GM18909 (cell line): ENCODE measurements at regions not wholly inside any gene's neighbourhood (a gene's known extent, or its start where the extent isn't known, plus 50 kb on each side); places are given as distances from the start of the nearest gene placed in this dataset.

ENCODE experiments used
- ATAC-seq: cut with Tn5 transposase; IDR thresholded peaks from one replicate; pipeline ENCODE4 v1.9.1; 2021; ENCODE audit warnings: mild to moderate bottlenecking; ENCODE audit not compliant: unreplicated experiment, poor library complexity

GRCh38 chr6:148074291-148074690, 268.3 kb upstream of the SASH1 start:
- no peak for ATAC-seq

GRCh38 chr6:148074738-148075137, 267.9 kb upstream of the SASH1 start:
- ATAC-seq, result peak; percentile 51

- no peak for ATAC-seq
Observed at GRCh38 chr6:148075352-148075751, 267.3 kb upstream of the SASH1 start.

GRCh38 chr6:148076051-148076450, 266.6 kb upstream of the SASH1 start:
- ATAC-seq, result no peak

GRCh38 chr6:148080315-148080714, 262.3 kb upstream of the SASH1 start:
- ATAC-seq, result no peak

- ATAC-seq, result no peak
Observed at GRCh38 chr6:148081076-148081475, 261.6 kb upstream of the SASH1 start.

DNA sequence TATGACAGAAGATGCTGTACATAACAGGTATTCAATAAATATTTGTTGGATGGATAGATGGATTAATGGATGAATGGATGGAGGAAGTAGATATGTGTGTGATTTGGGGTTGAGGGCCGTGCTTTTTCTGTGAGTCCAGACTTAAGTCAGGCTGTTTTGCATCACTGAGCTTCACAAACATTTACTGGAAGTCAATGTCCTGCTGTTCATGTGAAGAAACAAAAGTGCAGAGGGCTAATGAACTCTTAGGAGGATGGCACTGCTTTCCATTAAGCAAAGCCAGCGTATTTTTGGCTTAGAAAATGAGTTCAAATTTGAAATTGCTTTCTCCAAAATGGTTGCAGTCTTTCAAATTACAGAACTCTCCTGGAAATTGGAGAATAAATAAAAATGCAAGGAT, 260.6 kb upstream of the SASH1 start:
- ATAC-seq, result no peak

DNA sequence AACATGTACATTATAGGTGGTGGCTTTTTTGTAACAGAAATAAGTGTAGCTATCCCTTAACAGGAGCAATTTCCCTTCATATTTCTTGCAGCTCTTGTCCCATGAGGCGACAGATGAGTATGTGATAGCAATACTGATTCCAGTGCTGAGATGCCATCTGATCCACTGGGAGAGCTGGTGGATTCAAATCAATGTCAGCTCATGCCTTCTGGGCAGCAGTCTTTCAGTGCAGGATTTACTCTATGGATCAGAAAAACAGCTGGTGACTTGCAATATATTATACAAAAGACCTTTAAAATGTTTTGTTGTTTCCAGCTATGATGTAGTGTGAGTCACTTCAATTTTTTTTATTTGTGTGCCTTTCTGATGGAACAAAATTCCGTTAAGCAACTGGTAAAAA, 259.9 kb upstream of the SASH1 start:
- no peak for ATAC-seq

DNA sequence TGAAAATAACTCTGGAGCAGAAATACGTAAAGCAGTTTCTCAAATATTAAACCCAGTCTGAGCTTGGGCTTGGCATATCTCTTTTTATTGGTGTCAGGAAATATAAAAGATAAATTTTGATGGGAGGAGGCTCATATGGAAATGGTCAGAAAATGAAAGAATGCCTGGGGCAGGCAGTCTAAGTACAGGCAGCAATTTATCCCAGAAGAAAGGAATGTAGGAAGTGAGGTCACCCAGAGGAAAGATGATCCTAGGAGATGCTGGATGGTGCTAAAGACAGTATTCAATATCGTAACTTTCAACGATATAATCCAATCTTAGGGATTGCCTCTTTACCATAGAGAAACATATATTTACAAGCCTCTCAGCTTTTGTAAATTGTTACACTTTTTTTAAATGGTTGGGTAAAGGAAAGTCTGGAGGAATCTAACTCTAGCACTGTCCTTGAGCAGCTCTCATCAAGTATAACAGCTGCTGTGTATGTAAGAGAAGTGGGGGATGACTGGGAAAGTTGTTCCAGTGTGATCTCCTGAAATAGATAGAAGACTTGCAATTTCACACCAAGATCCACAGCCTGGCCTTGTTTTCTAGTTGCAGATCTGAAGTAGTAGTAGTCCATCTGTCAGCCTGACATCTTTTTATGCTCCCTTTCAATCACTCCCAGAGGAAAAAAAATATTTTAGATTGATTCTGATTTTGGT, 256.9 kb upstream of the SASH1 start:
- ATAC-seq, result no peak

DNA sequence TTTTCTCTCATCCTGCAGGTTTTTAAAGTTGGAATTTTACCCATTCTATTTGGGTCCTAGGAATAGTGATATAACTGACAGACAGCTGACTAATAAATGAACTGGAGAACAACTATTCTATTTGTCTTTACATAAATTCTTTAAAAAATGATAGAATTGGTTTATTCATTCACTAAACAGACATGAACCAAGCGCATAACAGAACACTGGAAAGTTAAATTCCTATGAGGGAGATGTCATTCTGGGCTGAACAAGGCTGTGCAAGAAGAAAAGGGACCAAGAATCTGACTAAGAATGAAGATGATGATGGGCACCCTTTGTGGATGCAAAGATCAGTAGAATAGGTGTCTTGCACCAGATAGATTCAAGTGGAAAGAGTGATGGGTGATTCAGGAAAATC, 256.3 kb upstream of the SASH1 start:
- ATAC-seq, result no peak

GRCh38 chr6:148086843-148087242, 255.8 kb upstream of the SASH1 start:
- no peak for ATAC-seq

DNA sequence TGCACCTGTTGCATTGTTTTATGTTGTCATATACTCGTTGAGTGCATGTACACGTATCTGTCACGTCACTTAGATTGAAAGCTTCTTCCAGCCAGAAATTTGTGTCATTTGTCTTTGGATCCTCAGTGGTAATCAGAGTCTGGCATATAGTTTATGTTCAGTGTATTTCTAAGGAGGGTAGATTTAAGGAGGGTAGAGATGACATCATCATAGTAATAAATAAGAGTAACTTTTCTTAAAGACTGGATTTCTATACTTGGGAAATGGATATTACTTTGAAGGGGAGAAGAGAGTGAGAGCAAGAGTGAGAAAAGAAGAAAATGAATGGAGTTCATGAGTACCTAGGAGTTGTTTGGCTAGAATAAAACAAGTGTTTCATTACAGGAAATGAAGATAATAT, 255.0 kb upstream of the SASH1 start:
- ATAC-seq, result no peak

GRCh38 chr6:148090326-148090725, 252.3 kb upstream of the SASH1 start:
- ATAC-seq, result no peak

DNA sequence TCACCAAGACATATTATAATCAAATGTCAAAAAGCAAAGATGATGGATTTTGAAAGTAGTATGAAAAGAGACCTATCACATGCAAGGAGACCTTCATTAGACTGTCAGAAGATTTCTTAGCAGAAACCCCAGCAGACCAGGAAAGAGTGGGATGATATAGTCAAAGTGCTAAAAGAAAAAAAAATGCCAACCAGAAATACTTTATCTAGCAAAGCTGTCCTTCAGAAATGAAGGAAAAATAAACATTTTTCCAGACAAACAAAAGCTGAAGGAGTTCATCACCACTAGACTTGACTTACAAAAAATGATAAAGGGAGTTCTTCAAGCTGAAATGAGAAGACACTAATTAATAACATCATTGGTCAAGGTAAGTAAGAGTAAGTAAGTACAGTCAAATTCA, 251.2 kb upstream of the SASH1 start:
- no peak for ATAC-seq

DNA sequence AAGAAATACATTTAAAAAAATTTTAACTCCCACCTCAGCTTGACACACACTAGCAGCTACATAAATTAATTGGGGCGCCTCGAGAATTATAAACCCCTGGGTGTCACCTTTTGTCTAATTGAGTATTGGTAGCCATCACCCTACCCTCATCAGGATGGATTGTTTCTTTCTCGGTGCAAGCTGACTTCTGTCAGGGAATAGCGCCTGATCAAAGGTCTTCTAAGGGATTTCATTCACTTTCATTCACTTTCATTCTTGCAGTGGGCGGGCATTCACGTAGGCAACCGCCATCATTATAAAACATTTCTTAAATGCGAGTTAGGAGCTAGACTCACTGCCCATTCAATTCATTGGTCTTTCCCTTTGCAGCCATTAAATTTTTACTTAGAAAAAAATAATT, 239.2 kb upstream of the SASH1 start:
- ATAC-seq, result no peak

DNA sequence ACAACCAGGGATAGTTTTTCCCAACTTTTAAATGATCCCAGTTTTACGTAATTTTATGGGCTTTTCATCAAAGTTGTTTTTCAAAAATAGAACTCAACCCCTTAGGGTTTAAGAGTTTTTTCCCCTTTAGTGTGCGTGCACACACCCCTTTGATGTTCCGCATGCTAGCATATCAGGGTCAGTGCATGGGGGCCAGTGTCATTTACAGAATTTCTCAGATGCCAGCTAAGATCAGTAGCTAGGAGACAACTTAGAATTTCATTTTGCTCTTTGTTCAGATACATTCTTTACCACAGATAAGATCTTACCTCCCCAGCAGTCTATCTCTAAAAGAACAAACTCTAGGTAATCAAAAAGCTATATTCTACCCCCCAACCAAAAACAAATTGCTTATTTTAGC, 238.5 kb upstream of the SASH1 start:
- ATAC-seq, result no peak

DNA sequence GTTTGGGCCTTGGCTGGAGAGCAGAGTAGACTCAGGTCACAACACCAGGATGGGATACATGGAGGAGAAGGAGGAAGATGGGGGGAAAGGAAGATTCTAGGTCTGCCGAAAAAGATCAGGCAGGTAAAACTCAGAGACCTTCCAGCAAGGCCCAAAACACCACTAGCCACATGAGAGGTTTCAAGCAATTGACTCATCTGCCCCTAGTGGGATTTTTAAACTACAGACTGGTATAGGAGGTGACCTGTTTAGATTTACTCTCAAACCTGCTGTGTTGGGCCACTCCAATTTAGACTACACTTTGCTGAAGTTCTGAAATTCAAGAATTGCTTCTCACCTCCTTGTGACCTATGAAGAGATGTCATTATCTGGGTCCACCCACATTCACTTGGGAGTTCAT, 236.9 kb upstream of the SASH1 start:
- no peak for ATAC-seq

DNA sequence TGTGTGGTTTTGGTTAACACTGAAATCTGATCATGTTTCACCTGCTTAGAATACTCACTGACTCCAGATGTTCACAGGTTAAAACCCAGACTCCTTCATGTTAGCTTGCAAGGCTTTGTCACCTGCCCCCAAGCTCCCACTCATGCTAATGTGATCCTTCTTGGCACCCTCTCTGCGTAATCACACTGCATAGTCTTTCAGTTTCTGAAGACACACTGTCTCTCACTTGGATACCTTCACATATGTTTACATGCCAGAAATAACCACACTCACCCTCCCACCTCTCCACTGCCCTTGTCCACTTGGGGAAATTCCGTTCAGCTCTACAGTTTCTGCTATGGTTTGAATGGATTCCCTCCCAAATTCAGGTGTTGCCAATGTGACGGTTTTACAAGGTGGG, 234.7 kb upstream of the SASH1 start:
- ATAC-seq, result no peak

DNA sequence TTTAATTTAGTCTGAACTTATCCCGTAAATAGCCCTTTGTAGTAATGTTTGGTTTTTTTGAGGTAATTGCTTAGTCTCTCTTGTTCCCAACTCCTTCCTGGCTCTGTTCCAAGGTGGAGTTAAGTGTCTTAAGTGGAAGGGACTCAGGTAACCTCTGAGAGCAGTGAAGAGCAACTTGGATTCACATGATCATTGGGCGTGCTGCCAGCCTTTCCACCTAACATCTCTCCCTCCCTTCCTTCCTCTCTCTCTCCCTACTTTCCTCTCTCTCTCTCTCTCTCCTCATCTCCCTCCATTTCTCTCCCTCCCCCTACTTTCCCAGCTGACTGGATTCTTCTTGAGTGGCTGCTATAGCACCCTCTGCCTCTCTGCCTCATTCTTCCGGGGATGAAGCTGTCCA, 232.9 kb upstream of the SASH1 start:
- ATAC-seq, result no peak

DNA sequence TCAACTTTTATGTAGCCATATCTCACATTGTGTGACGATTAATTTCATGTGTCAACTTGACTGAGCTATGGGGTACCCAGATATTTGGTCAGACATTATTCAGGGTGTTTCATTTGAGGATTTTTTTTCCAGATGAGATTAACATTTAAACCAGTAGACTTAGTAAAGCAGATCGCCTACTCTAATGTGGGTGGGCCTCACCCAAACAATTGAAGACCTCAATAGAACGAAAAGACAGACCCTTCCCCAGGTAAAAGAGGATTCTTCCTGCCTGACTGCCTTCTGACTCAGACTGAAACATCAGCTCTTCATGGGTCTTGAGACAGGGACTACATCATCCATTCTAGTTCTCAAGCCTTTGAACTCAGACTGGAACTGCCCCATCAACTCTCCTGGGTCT, 231.7 kb upstream of the SASH1 start:
- ATAC-seq, result no peak

GRCh38 chr6:148112851-148113319, 229.8 kb upstream of the SASH1 start:
- ATAC-seq, result no peak

DNA sequence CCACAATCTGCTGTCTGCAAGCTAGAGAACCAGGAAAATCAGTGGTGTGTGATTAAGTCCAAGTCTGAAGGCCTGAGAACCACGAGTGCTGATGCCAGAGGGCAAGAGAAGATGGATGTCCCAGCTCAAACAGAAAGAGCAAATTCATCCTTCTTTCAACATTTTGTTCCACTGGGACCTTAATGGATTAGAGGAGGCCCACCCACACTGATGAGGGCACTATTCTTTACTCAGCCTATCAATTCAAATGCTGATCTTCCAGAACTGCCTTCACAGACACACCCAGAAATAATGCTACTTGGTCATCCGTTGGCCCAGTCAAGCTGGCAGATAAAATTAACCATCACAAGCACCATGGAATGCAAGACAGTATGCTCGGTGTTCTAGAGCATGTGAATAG, 226.6 kb upstream of the SASH1 start:
- no peak for ATAC-seq

DNA sequence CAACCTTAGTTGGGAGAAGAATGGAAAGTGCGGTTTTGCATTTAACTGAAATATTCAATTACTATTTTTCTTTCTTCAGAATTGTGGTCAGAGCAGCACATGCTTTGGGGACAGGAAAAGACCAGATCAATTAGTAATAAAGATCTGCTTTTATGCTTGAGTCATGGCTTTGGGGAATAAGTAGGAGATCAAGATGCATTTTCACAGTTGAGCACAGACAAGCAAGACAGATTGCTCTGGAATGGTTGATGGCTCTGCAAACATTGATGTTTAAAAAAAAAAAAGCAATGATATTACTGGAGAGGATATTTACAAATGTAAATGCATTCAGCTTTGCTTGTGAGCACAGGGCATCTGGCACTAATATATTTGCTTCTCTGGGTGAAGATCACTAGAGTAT, 224.4 kb upstream of the SASH1 start:
- no peak for ATAC-seq
